HCT116 (cell line): ENCODE measurements at regions not wholly inside any gene's neighbourhood (a gene's known extent, or its start where the extent isn't known, plus 50 kb on each side); places are given as distances from the start of the nearest gene placed in this dataset.

Source experiments
- ATAC-seq: fragments of 200-7000 bp; cut with Tn5 transposase; 2 replicates; pipeline ENCODE4 v1.9.1; 2020; ENCODE audit warnings: mild to moderate bottlenecking, moderate library complexity
- BruUV-seq: library from RNA; stranded (reverse); fragments of 400-500 nt; replicated peaks from 2 replicates; lab custom pipeline; 2021; lab: Mats Ljungman, UMichigan
- CTCF ChIA-PET: fragments of 300-600 bp; sonication (Branson Sonifier 250); formaldehyde crosslinking; loops from one replicate; lab custom pipeline; 2021; ENCODE audit warnings: antibody characterized with exemption; lab: Charles Lee
- POLR2A ChIA-PET: fragments of 300-600, 350-600 bp; sonication (Branson Sonifier 250); formaldehyde crosslinking; loops from one replicate; lab custom pipeline; 2021; ENCODE audit warnings: antibody characterized with exemption; lab: Charles Lee
- RAD21 ChIA-PET, 2 experiments: fragments of 300-600 bp; sonication (Branson Sonifier 250); formaldehyde crosslinking; loops; one replicate each; lab custom pipeline; 2023; ENCODE audit warnings: low total read pairs in 2 of 2; ENCODE audit not compliant: uncharacterized antibody in 2 of 2, unreplicated experiment in 2 of 2, low non-redundant PET in 1 of 2; lab: Charles Lee
- DNase-seq: peaks from one replicate; pipeline ENCODE4 v3.0.0-alpha.2; 2010; ENCODE audit warnings: low read depth, low spot score
- H2AFZ ChIP-seq: fragments of 200-600 bp; shearing (Covaris generic), sonication (generic); 2 replicates; pipeline ENCODE4 v1.6.1; 2017; ENCODE audit warnings: low read depth, mixed run types, mixed read lengths, antibody characterized with exemption, low read length; ENCODE audit not compliant: poor library complexity, severe bottlenecking
- H3K27ac ChIP-seq: 2 replicates; pipeline ENCODE4 v1.5.1; 2012; ENCODE audit warnings: low read depth, low read length
- H3K27me3 ChIP-seq: fragments of 200-600 bp; sonication (generic); 2 replicates; pipeline ENCODE4 v1.6.1; 2016; ENCODE audit warnings: mixed run types, low read length, mixed read lengths; ENCODE audit not compliant: insufficient read depth
- H3K36me3 ChIP-seq, 2 experiments: fragments of 200-500 bp in 1 of 2; fragments of 200-600 bp in 1 of 2; sonication (Bioruptor generic) in 1 of 2; sonication (generic) in 1 of 2; 2 replicates each; pipeline versions ENCODE4 v1.5.1 to v1.6.1; 2014 to 2016; ENCODE audit warnings: low read length in 2 of 2, inconsistent platforms in 1 of 2, mixed read lengths in 1 of 2, mixed run types in 1 of 2; ENCODE audit not compliant: insufficient read depth in 2 of 2, control insufficient read depth in 1 of 2
- H3K4me1 ChIP-seq, 2 experiments: fragments of 200-600 bp in 1 of 2; sonication (generic) in 1 of 2; 2 replicates each; pipeline versions ENCODE4 v1.5.1 to v1.6.1; 2012 to 2017; ENCODE audit warnings: low read length in 2 of 2, inconsistent platforms in 1 of 2, mild to moderate bottlenecking in 1 of 2, mixed read lengths in 1 of 2, mixed run types in 1 of 2, moderate library complexity in 1 of 2; ENCODE audit not compliant: insufficient read depth in 2 of 2, control insufficient read depth in 1 of 2
- H3K4me2 ChIP-seq: fragments of 200-600 bp; sonication (generic); 2 replicates; pipeline ENCODE4 v1.6.1; 2017; ENCODE audit warnings: mixed run types, low read length, mixed read lengths
- H3K4me3 ChIP-seq, 2 experiments: fragments of 200-600 bp in 1 of 2; sonication (generic) in 1 of 2; replicated peaks in 1 of 2; 2 replicates each; pipeline ENCODE4 v1.5.1; 2011 to 2016; ENCODE audit warnings: low read length in 2 of 2, control low read depth in 1 of 2, low read depth in 1 of 2, mild to moderate bottlenecking in 1 of 2, mixed read lengths in 1 of 2, mixed run types in 1 of 2
- H3K79me2 ChIP-seq: fragments of 200-600 bp; sonication (generic); 2 replicates; pipeline ENCODE4 v1.6.1; 2017; ENCODE audit warnings: mild to moderate bottlenecking, mixed run types, low read length, moderate library complexity, mixed read lengths; ENCODE audit not compliant: insufficient read depth
- H3K9ac ChIP-seq: fragments of 200-600 bp; sonication (generic); 2 replicates; pipeline ENCODE4 v1.6.1; 2016; ENCODE audit warnings: low read length, mixed read lengths
- H3K9me2 ChIP-seq: fragments of 200-600 bp; sonication (generic), shearing (Covaris generic); 2 replicates; pipeline ENCODE4 v1.6.1; 2017; ENCODE audit warnings: mixed run types, mild to moderate bottlenecking, moderate library complexity; ENCODE audit not compliant: insufficient read depth
- H3K9me3 ChIP-seq, 2 experiments: fragments of 200-500 bp in 1 of 2; fragments of 200-600 bp in 1 of 2; sonication (Bioruptor generic) in 1 of 2; sonication (generic) in 1 of 2; 2 replicates each; pipeline ENCODE4 v1.6.1; 2014 to 2017; ENCODE audit warnings: low read length in 2 of 2, mixed read lengths in 2 of 2, inconsistent platforms in 1 of 2, low read depth in 1 of 2, mild to moderate bottlenecking in 1 of 2, mixed run types in 1 of 2, moderate library complexity in 1 of 2; ENCODE audit not compliant: control insufficient read depth in 1 of 2, insufficient read depth in 1 of 2
- H4K20me1 ChIP-seq: fragments of 200-600 bp; sonication (generic), shearing (Covaris generic); 2 replicates; pipeline ENCODE4 v1.6.1; 2017; ENCODE audit warnings: mixed run types, mild to moderate bottlenecking, moderate library complexity; ENCODE audit not compliant: insufficient read depth
- CBX3 ChIP-seq: IDR thresholded peaks from 2 replicates; pipeline ENCODE4 v1.6.1; 2012; ENCODE audit warnings: low read depth
- CEBPB ChIP-seq: IDR thresholded peaks from 2 replicates; pipeline ENCODE4 v1.6.1; 2012; ENCODE audit warnings: low read depth
- CTCF ChIP-seq, 3 experiments: fragments of 200-600 bp in 1 of 3; sonication (generic) in 1 of 3; IDR thresholded peaks in 2 of 3; conservative IDR thresholded peaks in 1 of 3; 2 replicates each; pipeline ENCODE4 v1.5.1; 2012 to 2017; ENCODE audit warnings: low read depth in 2 of 3, low read length in 2 of 3, antibody characterized with exemption in 1 of 3, borderline replicate concordance in 1 of 3, control low read depth in 1 of 3, mild to moderate bottlenecking in 1 of 3, mixed read lengths in 1 of 3, mixed run types in 1 of 3, moderate library complexity in 1 of 3; ENCODE audit not compliant: insufficient read depth in 1 of 3
- EZH2 ChIP-seq: fragments of 200-600 bp; sonication (generic); IDR thresholded peaks from 2 replicates; pipeline ENCODE4 v1.6.1; 2017; ENCODE audit warnings: antibody characterized with exemption, mixed run types
- EZH2phosphoT487 ChIP-seq: fragments of 200-600 bp; IDR thresholded peaks from 2 replicates; pipeline ENCODE4 v1.6.1; 2018; ENCODE audit warnings: antibody characterized with exemption, borderline replicate concordance
- FOSL1 ChIP-seq: IDR thresholded peaks from 2 replicates; pipeline ENCODE4 v1.6.1; 2012; ENCODE audit warnings: low read depth
- JUND ChIP-seq: IDR thresholded peaks from 2 replicates; pipeline ENCODE4 v1.6.1; 2012
- MAX ChIP-seq: IDR thresholded peaks from 2 replicates; pipeline ENCODE4 v1.6.1; 2012
- POLR2A ChIP-seq: IDR thresholded peaks from 2 replicates; pipeline ENCODE4 v1.7.0; 2011; ENCODE audit warnings: borderline replicate concordance; ENCODE audit not compliant: insufficient read depth, insufficient read length; ENCODE audit errors: extremely low read depth
- POLR2AphosphoS5 ChIP-seq: IDR thresholded peaks from 2 replicates; pipeline ENCODE4 v1.6.1; 2011; ENCODE audit warnings: mild to moderate bottlenecking, low read depth, low read length, moderate library complexity
- REST ChIP-seq: IDR thresholded peaks from 2 replicates; pipeline ENCODE4 v1.6.1; 2012; ENCODE audit warnings: low read depth
- SIN3A ChIP-seq: IDR thresholded peaks from 2 replicates; pipeline ENCODE4 v1.6.1; 2012; ENCODE audit warnings: low read depth
- SP1 ChIP-seq: IDR thresholded peaks from 2 replicates; pipeline ENCODE4 v1.6.1; 2012; ENCODE audit warnings: low read depth
- SRF ChIP-seq: IDR thresholded peaks from 2 replicates; pipeline ENCODE4 v1.6.1; 2012; ENCODE audit warnings: low read depth
- TCF7L2 ChIP-seq: IDR thresholded peaks from 2 replicates; pipeline ENCODE4 v1.7.0; 2011; ENCODE audit warnings: borderline replicate concordance, inconsistent platforms; ENCODE audit not compliant: insufficient read depth, insufficient read length; ENCODE audit errors: extremely low read depth
- YY1 ChIP-seq: IDR thresholded peaks from 2 replicates; pipeline ENCODE4 v1.6.1; 2011; ENCODE audit warnings: low read length, low read depth, moderate library complexity, mild to moderate bottlenecking; ENCODE audit not compliant: insufficient replicate concordance; ENCODE audit errors: extremely low read depth
- ZBTB33 ChIP-seq: IDR thresholded peaks from 2 replicates; pipeline ENCODE4 v1.6.1; 2011; ENCODE audit warnings: mild to moderate bottlenecking, low read length, moderate library complexity; ENCODE audit not compliant: insufficient replicate concordance; ENCODE audit errors: extremely low read depth
- ZFX ChIP-seq: fragments of 450-650 bp; IDR thresholded peaks from 2 replicates; pipeline ENCODE4 v1.6.1; 2017
- ZNF274 ChIP-seq: fragments of 200-500 bp; sonication (Bioruptor generic); IDR thresholded peaks from 2 replicates; pipeline ENCODE4 v1.6.1; 2014; ENCODE audit warnings: mild to moderate bottlenecking, low read depth, low read length, inconsistent platforms
- intact Hi-C: fragments of 100-400 bp; cut with micrococcal nuclease; formaldehyde crosslinking; loops from 2 replicates; pipeline ENCODE4 v1.10.0; 2022

- intact Hi-C loops = no loop called here
- H3K4me2 ChIP-seq = no peak overlapping the region
- ATAC-seq = no peak
These were observed 63.7 kb upstream of the PRR23C start for GRCh38 chr3:139108253-139108969.

More at GRCh38 chr3:139108253-139108969, 63.7 kb upstream of the PRR23C start:
- no TSS peak for BruUV-seq
- POLR2A ChIA-PET = no interaction called here
- Histone ChIP-seq H3K79me2 (no peaks in the 10 kb centered on the region), H3K4me3 (no peak overlapping the region), H2AFZ (no peak overlapping the region), H3K4me1 (peaks cover 8 to 20% of the 10 kb centered on the region in 2 experiments; a peak in 3 of 4 replicates), H3K36me3 (no peaks in the 10 kb centered on the region), H3K27ac (no peak overlapping the region), H3K27me3 (no peaks in the 10 kb centered on the region), H3K9me3 (no peaks in the 10 kb centered on the region), H3K9ac (no peak overlapping the region), H3K9me2 (no peaks in the 10 kb centered on the region), H4K20me1 (no peaks in the 10 kb centered on the region)
- CTCF ChIA-PET = no interaction called here
- DNase-seq = no peak
- TF ChIP-seq POLR2A = no peak
- no peak for TF ChIP-seq JUND
- no peak for TF ChIP-seq YY1
- TF ChIP-seq TCF7L2 = no peak
- no peak for TF ChIP-seq EZH2
- no peak for TF ChIP-seq ZFX
- no peak for TF ChIP-seq CTCF (IDR thresholded peaks at IDR 0.05 in 2 of 3, conservative IDR thresholded peaks at IDR 0.05 in 1 of 3; ENCODE audit: borderline replicate concordance in 1 of 3, insufficient read depth in 1 of 3, low read depth in 2 of 3, low read length in 2 of 3)
- no peak for TF ChIP-seq POLR2AphosphoS5
- TF ChIP-seq SIN3A = no peak
- TF ChIP-seq ZNF274 = no peak
- TF ChIP-seq ZBTB33 = no peak
- no peak for TF ChIP-seq EZH2phosphoT487
- TF ChIP-seq REST = no peak
- no peak for TF ChIP-seq FOSL1
- TF ChIP-seq SRF = no peak
- TF ChIP-seq MAX = no peak
- no peak for TF ChIP-seq CBX3
- no peak for TF ChIP-seq SP1
- no peak for TF ChIP-seq CEBPB
- RAD21 ChIA-PET = no interaction called here
